B cell (primary cell): ENCODE measurements at regions not wholly inside any gene's neighbourhood (a gene's known extent, or its start where the extent isn't known, plus 50 kb on each side); places are given as distances from the start of the nearest gene placed in this dataset.

Experiments used
- CTCF ChIP-seq: fragments of 200-600 bp; IDR thresholded peaks from one replicate; pipeline ENCODE4 v1.8.0; 2022; ENCODE audit warnings: antibody characterized with exemption, mild to moderate bottlenecking
- EZH2 ChIP-seq: IDR thresholded peaks from 2 replicates; pipeline ENCODE4 v1.6.1; 2012; ENCODE audit warnings: borderline replicate concordance, low read depth, mild to moderate bottlenecking, moderate library complexity, low read length; ENCODE audit not compliant: insufficient read depth, poor library complexity, severe bottlenecking

GRCh38 chr6:140002396-140003022 lies 628.1 kb upstream of the CITED2 start:
- TF ChIP-seq CTCF, result no peak
- TF ChIP-seq EZH2, result no peak
